Keratinocyte (primary cell): ENCODE measurements at regions not wholly inside any gene's neighbourhood (a gene's known extent, or its start where the extent isn't known, plus 50 kb on each side); places are given as distances from the start of the nearest gene placed in this dataset.

Experiments used
- DNase-seq: peaks from one replicate; pipeline ENCODE4 v3.0.0-alpha.2; 2011; ENCODE audit warnings: low read depth, missing footprints, low spot score
- FAIRE-seq: peaks from 2 replicates; lab custom pipeline; 2011; peaks lifted over from hg19 to GRCh38; lab: Jason Lieb, UNC
- H2AFZ ChIP-seq: 2 replicates; pipeline ENCODE4 v1.6.0; 2012; ENCODE audit warnings: low read length, control low read depth, inconsistent platforms; ENCODE audit not compliant: control insufficient read depth
- H3K27ac ChIP-seq: 2 replicates; pipeline ENCODE4 v1.5.1; 2011; ENCODE audit warnings: low read length; ENCODE audit not compliant: control insufficient read depth, insufficient read depth
- H3K27me3 ChIP-seq: 3 replicates; pipeline ENCODE4 v1.6.0; 2011; ENCODE audit warnings: low read length; ENCODE audit not compliant: control insufficient read depth, insufficient read depth; ENCODE audit errors: extremely low read depth
- H3K36me3 ChIP-seq, 2 experiments: 2 replicates in 1 of 2; 3 replicates in 1 of 2; pipeline ENCODE4 v1.5.1; 2011; ENCODE audit warnings: low read length in 2 of 2, mild to moderate bottlenecking in 1 of 2; ENCODE audit not compliant: control insufficient read depth in 2 of 2, insufficient read depth in 2 of 2; ENCODE audit errors: extremely low read depth in 1 of 2
- H3K4me1 ChIP-seq: 3 replicates; pipeline ENCODE4 v1.5.1; 2011; ENCODE audit warnings: low read length; ENCODE audit not compliant: control insufficient read depth, insufficient read depth; ENCODE audit errors: extremely low read depth
- H3K4me2 ChIP-seq: 3 replicates; pipeline ENCODE4 v1.6.0; 2011; ENCODE audit warnings: low read depth, low read length; ENCODE audit not compliant: control insufficient read depth, insufficient read depth; ENCODE audit errors: extremely low read depth
- H3K4me3 ChIP-seq, 3 experiments: fragments of 200-600 bp in 1 of 3; sonication (generic) in 1 of 3; 2 replicates in 2 of 3; 3 replicates in 1 of 3; pipeline ENCODE4 v1.5.1; 2011 to 2016; ENCODE audit warnings: low read length in 3 of 3, mild to moderate bottlenecking in 3 of 3, control low read depth in 2 of 3, inconsistent platforms in 1 of 3, low read depth in 1 of 3, mixed read lengths in 1 of 3, mixed run types in 1 of 3, moderate library complexity in 1 of 3; ENCODE audit not compliant: control insufficient read depth in 2 of 3, insufficient read depth in 2 of 3; ENCODE audit errors: extremely low read depth in 1 of 3
- H3K79me2 ChIP-seq: 2 replicates; pipeline ENCODE4 v1.6.0; 2012; ENCODE audit warnings: low read length; ENCODE audit not compliant: control insufficient read depth, insufficient read depth
- H3K9ac ChIP-seq: 3 replicates; pipeline ENCODE4 v1.6.0; 2011; ENCODE audit warnings: low read length; ENCODE audit not compliant: control insufficient read depth, insufficient read depth; ENCODE audit errors: extremely low read depth
- H3K9me1 ChIP-seq: 3 replicates; pipeline ENCODE4 v1.6.0; 2011; ENCODE audit warnings: low read length; ENCODE audit not compliant: control insufficient read depth, insufficient read depth; ENCODE audit errors: extremely low read depth
- H3K9me3 ChIP-seq: 2 replicates; pipeline ENCODE4 v1.5.1; 2012; ENCODE audit warnings: low read depth, low read length; ENCODE audit not compliant: control insufficient read depth
- H4K20me1 ChIP-seq: 3 replicates; pipeline ENCODE4 v1.6.0; 2011; ENCODE audit warnings: low read length; ENCODE audit not compliant: control insufficient read depth, insufficient read depth; ENCODE audit errors: extremely low read depth
- EZH2 ChIP-seq: IDR thresholded peaks from one replicate; pipeline ENCODE4 v1.6.1; 2012; ENCODE audit warnings: inconsistent platforms, mild to moderate bottlenecking, low read length, moderate library complexity
- dilution Hi-C: fragments of 300-500 bp; cut with MboI; formaldehyde crosslinking; loops from one replicate; pipeline ENCODE4 v1.7.0; 2020; ENCODE audit warnings: low sequenced_read_pairs; ENCODE audit not compliant: extremely low pct_ligation_motif_present
- TF ChIP-seq, protein P1 (sequence below), 3 experiments: IDR thresholded peaks in 1 of 3; conservative IDR thresholded peaks in 1 of 3; optimal IDR thresholded peaks in 1 of 3; 2 replicates in 2 of 3; 3 replicates in 1 of 3; pipeline versions ENCODE3 to v1.5.1; 2011; ENCODE audit warnings: low read length in 3 of 3, mild to moderate bottlenecking in 3 of 3, moderate library complexity in 2 of 3, control low read depth in 1 of 3, inconsistent platforms in 1 of 3; ENCODE audit not compliant: insufficient read depth in 2 of 3; ENCODE audit errors: extremely low read depth in 1 of 3

DNA sequence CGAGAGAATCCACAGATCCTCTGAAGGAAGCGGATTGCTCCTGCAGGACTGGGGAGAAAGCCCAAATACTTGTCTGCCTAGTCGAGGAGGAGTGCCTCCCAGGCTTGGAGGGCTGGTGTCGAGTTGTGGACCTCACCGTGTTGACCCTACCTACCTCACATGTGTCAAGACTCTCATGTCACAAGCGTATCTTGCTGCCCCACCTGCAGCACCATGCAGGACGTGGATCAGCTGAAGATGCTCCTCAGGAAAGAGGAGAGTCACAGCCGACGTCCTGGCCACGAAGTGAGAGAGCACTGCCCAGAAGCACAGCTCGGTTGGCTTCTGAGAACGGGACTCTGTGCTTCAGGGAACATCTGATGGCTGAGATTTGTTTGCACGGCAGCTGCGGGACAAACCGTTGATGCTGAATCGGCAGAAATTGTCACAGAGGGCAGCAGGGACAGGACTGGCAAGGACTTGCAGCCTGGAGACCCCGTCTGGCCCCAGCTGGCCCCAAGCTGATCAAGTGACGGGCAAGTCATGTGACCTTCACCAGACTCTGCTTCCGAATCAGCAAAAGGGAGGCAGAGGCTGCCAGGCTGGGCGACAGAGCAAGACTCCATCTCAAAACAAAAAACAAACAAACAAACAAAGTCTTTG lies 119.1 kb upstream of the ITGA1 start:
- Histone ChIP-seq H2AFZ (no peak overlapping the region), H3K27ac (no peak overlapping the region), H3K36me3 (no peaks in the 10 kb centered on the region), H3K79me2 (no peaks in the 10 kb centered on the region), H3K4me1 (no peaks in the 10 kb centered on the region), H3K4me2 (no peak overlapping the region), H4K20me1 (no peaks in the 10 kb centered on the region), H3K9me1 (no peaks in the 10 kb centered on the region), H3K9me3 (no peaks in the 10 kb centered on the region), H3K4me3 (no peak overlapping the region), H3K27me3 (peaks cover 3% of the 10 kb centered on the region), H3K9ac (no peak overlapping the region)
- DNase-seq = no peak
- no peak for FAIRE-seq
- dilution Hi-C loops = loop anchor here (25.0 kb wide), 1 partner anchor 631 kb away; no protein-coding TSS in a partner anchor
- no peak for TF ChIP-seq EZH2

DNA sequence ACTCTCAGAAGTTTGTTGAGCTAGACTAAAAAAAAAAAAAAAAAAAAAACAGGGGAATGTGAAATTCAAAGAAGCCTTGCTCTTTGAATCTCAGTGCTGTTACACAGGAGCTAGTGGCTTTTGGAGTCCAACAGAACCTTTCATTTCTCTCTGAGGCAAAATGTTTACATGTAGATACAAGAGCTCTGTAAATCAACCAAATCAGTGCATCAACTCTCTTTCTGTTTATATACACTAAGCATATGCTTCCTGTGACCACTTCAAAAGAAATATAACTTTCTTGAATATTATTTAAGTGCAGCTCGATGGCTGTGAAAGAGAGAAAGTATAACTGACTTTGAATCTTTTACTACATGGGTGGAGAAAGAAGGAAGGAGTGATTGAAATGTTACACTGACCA lies 115.3 kb upstream of the ITGA1 start:
- Histone ChIP-seq H3K9ac (no peak overlapping the region), H3K79me2 (no peaks in the 10 kb centered on the region), H3K4me3 (no peak overlapping the region), H3K9me3 (no peaks in the 10 kb centered on the region), H2AFZ (no peak overlapping the region), H3K36me3 (no peaks in the 10 kb centered on the region), H3K27me3 (peaks cover 3% of the 10 kb centered on the region), H3K4me2 (no peak overlapping the region), H3K9me1 (no peaks in the 10 kb centered on the region), H4K20me1 (no peaks in the 10 kb centered on the region), H3K27ac (no peak overlapping the region), H3K4me1 (no peaks in the 10 kb centered on the region)
- no peak for TF ChIP-seq EZH2
- TF ChIP-seq, protein P1, sequence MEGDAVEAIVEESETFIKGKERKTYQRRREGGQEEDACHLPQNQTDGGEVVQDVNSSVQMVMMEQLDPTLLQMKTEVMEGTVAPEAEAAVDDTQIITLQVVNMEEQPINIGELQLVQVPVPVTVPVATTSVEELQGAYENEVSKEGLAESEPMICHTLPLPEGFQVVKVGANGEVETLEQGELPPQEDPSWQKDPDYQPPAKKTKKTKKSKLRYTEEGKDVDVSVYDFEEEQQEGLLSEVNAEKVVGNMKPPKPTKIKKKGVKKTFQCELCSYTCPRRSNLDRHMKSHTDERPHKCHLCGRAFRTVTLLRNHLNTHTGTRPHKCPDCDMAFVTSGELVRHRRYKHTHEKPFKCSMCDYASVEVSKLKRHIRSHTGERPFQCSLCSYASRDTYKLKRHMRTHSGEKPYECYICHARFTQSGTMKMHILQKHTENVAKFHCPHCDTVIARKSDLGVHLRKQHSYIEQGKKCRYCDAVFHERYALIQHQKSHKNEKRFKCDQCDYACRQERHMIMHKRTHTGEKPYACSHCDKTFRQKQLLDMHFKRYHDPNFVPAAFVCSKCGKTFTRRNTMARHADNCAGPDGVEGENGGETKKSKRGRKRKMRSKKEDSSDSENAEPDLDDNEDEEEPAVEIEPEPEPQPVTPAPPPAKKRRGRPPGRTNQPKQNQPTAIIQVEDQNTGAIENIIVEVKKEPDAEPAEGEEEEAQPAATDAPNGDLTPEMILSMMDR (optimal IDR thresholded peaks at IDR 0.05 in 1 of 3, IDR thresholded peaks at IDR 0.05 in 1 of 3, conservative IDR thresholded peaks at IDR 0.05 in 1 of 3; ENCODE audit: extremely low read depth in 1 of 3, insufficient read depth in 2 of 3, low read length in 3 of 3) = no peak
- dilution Hi-C loops = loop anchor here (25.0 kb wide), 1 partner anchor 635 kb away; no protein-coding TSS in a partner anchor
- no peak for DNase-seq
- FAIRE-seq = no peak

DNA sequence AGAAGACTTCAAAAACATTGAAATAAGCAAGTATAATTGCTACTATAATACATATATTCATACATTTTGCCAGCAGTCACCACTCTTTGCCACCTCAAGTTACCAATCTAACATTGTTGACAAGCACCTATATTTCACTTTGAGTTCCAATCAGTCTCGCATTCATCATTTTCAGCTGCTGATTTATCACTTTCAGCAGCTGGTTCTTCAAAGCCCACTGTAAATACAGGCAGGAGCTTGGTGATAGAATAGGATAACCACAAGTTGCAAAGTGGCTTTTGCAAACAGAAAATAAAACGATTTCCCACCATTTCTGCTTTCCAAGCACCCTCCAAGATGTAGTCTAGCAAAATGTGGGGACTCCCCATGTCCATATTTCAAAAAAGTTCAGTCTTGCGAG lies 114.2 kb upstream of the ITGA1 start:
- no peak for FAIRE-seq
- Histone ChIP-seq H3K9ac (no peak overlapping the region), H2AFZ (no peak overlapping the region)

More for the DNA sequence above, 114.2 kb upstream of the ITGA1 start:
- Histone ChIP-seq H3K4me3 (no peak overlapping the region), H3K27ac (no peak overlapping the region), H3K9me3 (no peaks in the 10 kb centered on the region), H3K79me2 (no peaks in the 10 kb centered on the region), H3K27me3 (peaks cover 3% of the 10 kb centered on the region), H3K9me1 (no peaks in the 10 kb centered on the region), H3K36me3 (no peaks in the 10 kb centered on the region), H4K20me1 (no peaks in the 10 kb centered on the region), H3K4me1 (no peaks in the 10 kb centered on the region), H3K4me2 (no peak overlapping the region)
- no peak for DNase-seq
- dilution Hi-C loops = loop anchor here (25.0 kb wide), 1 partner anchor 636 kb away; no protein-coding TSS in a partner anchor
- TF ChIP-seq EZH2 = no peak
- TF ChIP-seq, protein P1 (optimal IDR thresholded peaks at IDR 0.05 in 1 of 3, IDR thresholded peaks at IDR 0.05 in 1 of 3, conservative IDR thresholded peaks at IDR 0.05 in 1 of 3; ENCODE audit: extremely low read depth in 1 of 3, insufficient read depth in 2 of 3, low read length in 3 of 3) = no peak
